ENCODE measurements at regions not wholly inside any gene's neighbourhood (a gene's known extent, or its start where the extent isn't known, plus 50 kb on each side); places are given as distances from the start of the nearest gene placed in this dataset.

DNA sequence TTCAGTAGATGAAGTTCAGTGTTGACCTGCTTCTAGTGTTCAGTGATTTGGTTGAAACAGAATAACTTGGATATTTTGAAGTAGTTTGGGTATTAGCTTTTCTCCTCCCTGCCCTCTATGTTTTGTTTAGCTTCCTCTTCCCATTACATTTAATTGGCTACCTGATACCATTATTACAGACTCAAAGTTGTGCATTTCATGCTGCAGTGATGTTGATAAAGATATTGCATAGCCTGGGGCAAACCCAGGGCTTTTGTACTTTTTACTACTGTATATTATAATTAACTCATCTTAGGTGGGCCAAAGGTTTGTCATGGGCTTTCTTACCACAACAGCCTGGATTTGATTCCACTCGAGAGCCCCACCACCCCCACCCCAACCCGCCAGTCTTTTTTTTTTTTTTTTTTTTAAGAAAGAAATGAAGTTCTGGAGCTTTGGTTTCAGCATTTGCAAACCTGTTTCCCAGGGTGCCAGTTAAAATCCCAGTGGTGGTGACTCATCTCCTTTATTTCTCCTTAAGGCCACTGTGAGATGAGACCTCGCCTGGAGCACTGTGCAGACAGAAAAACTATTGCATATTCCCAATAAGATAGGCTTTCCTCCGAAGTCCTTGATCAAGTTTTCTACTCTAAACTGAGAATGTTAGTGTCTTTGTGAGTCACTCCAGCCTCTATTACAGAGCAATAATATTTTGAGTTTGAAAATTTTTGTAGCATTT lies 393.7 kb upstream of the FANCL start:
- TF ChIP-seq RFX5 (IDR thresholded peaks at IDR 0.05; ENCODE audit: low read depth, low read length) = no peak
- no peak for TF ChIP-seq HDAC2 (IDR thresholded peaks at IDR 0.05)
- no peak for TF ChIP-seq KDM1A (IDR thresholded peaks at IDR 0.05; ENCODE audit: borderline replicate concordance)
- TF ChIP-seq POLR2A (IDR thresholded peaks at IDR 0.05; ENCODE audit: low read depth, low read length) = no peak
- no peak for TF ChIP-seq DPF2 (IDR thresholded peaks at IDR 0.05)
- no peak for TF ChIP-seq POLR2AphosphoS5 (IDR thresholded peaks at IDR 0.05; ENCODE audit: low read length)
- TF ChIP-seq, protein P1, sequence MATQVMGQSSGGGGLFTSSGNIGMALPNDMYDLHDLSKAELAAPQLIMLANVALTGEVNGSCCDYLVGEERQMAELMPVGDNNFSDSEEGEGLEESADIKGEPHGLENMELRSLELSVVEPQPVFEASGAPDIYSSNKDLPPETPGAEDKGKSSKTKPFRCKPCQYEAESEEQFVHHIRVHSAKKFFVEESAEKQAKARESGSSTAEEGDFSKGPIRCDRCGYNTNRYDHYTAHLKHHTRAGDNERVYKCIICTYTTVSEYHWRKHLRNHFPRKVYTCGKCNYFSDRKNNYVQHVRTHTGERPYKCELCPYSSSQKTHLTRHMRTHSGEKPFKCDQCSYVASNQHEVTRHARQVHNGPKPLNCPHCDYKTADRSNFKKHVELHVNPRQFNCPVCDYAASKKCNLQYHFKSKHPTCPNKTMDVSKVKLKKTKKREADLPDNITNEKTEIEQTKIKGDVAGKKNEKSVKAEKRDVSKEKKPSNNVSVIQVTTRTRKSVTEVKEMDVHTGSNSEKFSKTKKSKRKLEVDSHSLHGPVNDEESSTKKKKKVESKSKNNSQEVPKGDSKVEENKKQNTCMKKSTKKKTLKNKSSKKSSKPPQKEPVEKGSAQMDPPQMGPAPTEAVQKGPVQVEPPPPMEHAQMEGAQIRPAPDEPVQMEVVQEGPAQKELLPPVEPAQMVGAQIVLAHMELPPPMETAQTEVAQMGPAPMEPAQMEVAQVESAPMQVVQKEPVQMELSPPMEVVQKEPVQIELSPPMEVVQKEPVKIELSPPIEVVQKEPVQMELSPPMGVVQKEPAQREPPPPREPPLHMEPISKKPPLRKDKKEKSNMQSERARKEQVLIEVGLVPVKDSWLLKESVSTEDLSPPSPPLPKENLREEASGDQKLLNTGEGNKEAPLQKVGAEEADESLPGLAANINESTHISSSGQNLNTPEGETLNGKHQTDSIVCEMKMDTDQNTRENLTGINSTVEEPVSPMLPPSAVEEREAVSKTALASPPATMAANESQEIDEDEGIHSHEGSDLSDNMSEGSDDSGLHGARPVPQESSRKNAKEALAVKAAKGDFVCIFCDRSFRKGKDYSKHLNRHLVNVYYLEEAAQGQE (IDR thresholded peaks at IDR 0.05; ENCODE audit: low read depth, low read length) = no peak
- TF ChIP-seq ESRRA (IDR thresholded peaks at IDR 0.05; ENCODE audit: low read length) = no peak
- TF ChIP-seq EZH2 (IDR thresholded peaks at IDR 0.05; ENCODE audit: borderline replicate concordance, control insufficient read depth, low read depth, low read length) = no peak
- no peak for TF ChIP-seq PAX5 (IDR thresholded peaks at IDR 0.05; ENCODE audit: borderline replicate concordance, low read depth, low read length)
- no peak for TF ChIP-seq EP300 (IDR thresholded peaks at IDR 0.05; ENCODE audit: borderline replicate concordance in 1 of 2, control insufficient read depth in 1 of 2, low read depth in 2 of 2, low read length in 2 of 2)
- no peak for TF ChIP-seq NRF1 (conservative IDR thresholded peaks at IDR 0.05; ENCODE audit: low read depth, low read length)
- TF ChIP-seq, protein P2, sequence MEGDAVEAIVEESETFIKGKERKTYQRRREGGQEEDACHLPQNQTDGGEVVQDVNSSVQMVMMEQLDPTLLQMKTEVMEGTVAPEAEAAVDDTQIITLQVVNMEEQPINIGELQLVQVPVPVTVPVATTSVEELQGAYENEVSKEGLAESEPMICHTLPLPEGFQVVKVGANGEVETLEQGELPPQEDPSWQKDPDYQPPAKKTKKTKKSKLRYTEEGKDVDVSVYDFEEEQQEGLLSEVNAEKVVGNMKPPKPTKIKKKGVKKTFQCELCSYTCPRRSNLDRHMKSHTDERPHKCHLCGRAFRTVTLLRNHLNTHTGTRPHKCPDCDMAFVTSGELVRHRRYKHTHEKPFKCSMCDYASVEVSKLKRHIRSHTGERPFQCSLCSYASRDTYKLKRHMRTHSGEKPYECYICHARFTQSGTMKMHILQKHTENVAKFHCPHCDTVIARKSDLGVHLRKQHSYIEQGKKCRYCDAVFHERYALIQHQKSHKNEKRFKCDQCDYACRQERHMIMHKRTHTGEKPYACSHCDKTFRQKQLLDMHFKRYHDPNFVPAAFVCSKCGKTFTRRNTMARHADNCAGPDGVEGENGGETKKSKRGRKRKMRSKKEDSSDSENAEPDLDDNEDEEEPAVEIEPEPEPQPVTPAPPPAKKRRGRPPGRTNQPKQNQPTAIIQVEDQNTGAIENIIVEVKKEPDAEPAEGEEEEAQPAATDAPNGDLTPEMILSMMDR (IDR thresholded peaks at IDR 0.05 in 2 of 3, conservative IDR thresholded peaks at IDR 0.05 in 1 of 3; ENCODE audit: control insufficient read depth in 2 of 3, extremely low read depth in 1 of 3, insufficient read depth in 1 of 3, low read depth in 3 of 3, low read length in 3 of 3) = no peak

Measured in GM12878 (cell line).